H1 (cell line): ENCODE measurements at regions not wholly inside any gene's neighbourhood (a gene's known extent, or its start where the extent isn't known, plus 50 kb on each side); places are given as distances from the start of the nearest gene placed in this dataset.

Source experiments
- CTCF ChIA-PET: fragments of 300-600 bp; sonication (Branson Sonifier 250); formaldehyde crosslinking; loops from one replicate; lab custom pipeline; 2021; ENCODE audit not compliant: partially characterized antibody; lab: Charles Lee
- POLR2A ChIA-PET: fragments of 300-600 bp; sonication (Branson Sonifier 250); formaldehyde crosslinking; loops from one replicate; lab custom pipeline; 2021; ENCODE audit warnings: inconsistent platforms; ENCODE audit not compliant: partially characterized antibody; lab: Charles Lee
- DNase-seq, 2 experiments: peaks; one replicate each; pipeline versions ENCODE4 v3.0.0 to v3.0.0-alpha.2; 2010 to 2022; ENCODE audit warnings: low spot score in 2 of 2, low read depth in 1 of 2, mixed read lengths in 1 of 2
- FAIRE-seq: peaks from 2 replicates; lab custom pipeline; 2011; peaks lifted over from hg19 to GRCh38; lab: Jason Lieb, UNC
- H2AFZ ChIP-seq: 2 replicates; pipeline ENCODE4 v1.8.1; 2012; ENCODE audit warnings: low read length, inconsistent platforms
- H2AK5ac ChIP-seq: 2 replicates; pipeline ENCODE4 v1.6.1; 2013; ENCODE audit warnings: low read depth, low read length
- H2BK120ac ChIP-seq: replicated peaks from 2 replicates; pipeline ENCODE3; 2013; ENCODE audit warnings: low read depth, low read length, inconsistent platforms
- H2BK12ac ChIP-seq: 2 replicates; pipeline ENCODE4 v1.6.1; 2013; ENCODE audit warnings: low read depth, low read length
- H2BK15ac ChIP-seq: 2 replicates; pipeline ENCODE4 v1.6.1; 2013; ENCODE audit warnings: low read length
- H2BK20ac ChIP-seq: 2 replicates; pipeline ENCODE4 v1.6.1; 2013; ENCODE audit warnings: low read length
- H2BK5ac ChIP-seq: 2 replicates; pipeline ENCODE4 v1.6.1; 2013; ENCODE audit warnings: low read depth, low read length
- H3K14ac ChIP-seq: 2 replicates; pipeline ENCODE4 v1.6.1; 2013; ENCODE audit warnings: inconsistent platforms; ENCODE audit not compliant: insufficient read length
- H3K18ac ChIP-seq: 2 replicates; pipeline ENCODE4 v1.6.1; 2013; ENCODE audit warnings: low read length; ENCODE audit errors: extremely low read depth
- H3K23ac ChIP-seq: 2 replicates; pipeline ENCODE4 v1.6.1; 2013; ENCODE audit warnings: inconsistent platforms; ENCODE audit not compliant: insufficient read length
- H3K23me2 ChIP-seq: 2 replicates; pipeline ENCODE4 v1.6.1; 2013; ENCODE audit warnings: low read depth, low read length
- H3K27ac ChIP-seq: 2 replicates; pipeline ENCODE4 v1.6.1; 2011; ENCODE audit warnings: low read depth, low read length, inconsistent platforms
- H3K27me3 ChIP-seq, 4 experiments: replicated peaks in 1 of 4; 1 replicate in 1 of 4; 2 replicates in 3 of 4; pipeline versions ENCODE4 v1.6.1 to v1.8.1; 2011 to 2013; ENCODE audit warnings: low read length in 3 of 4, mild to moderate bottlenecking in 3 of 4, inconsistent platforms in 2 of 4, mixed read lengths in 2 of 4, moderate library complexity in 1 of 4; ENCODE audit not compliant: control insufficient read depth in 3 of 4, insufficient read depth in 3 of 4; ENCODE audit errors: extremely low read depth in 1 of 4
- H3K36me3 ChIP-seq, 4 experiments: 2 replicates each; pipeline versions ENCODE4 v1.6.1 to v1.8.1; 2011 to 2013; ENCODE audit warnings: mild to moderate bottlenecking in 4 of 4, low read length in 3 of 4, moderate library complexity in 2 of 4, control low read depth in 1 of 4, inconsistent platforms in 1 of 4; ENCODE audit not compliant: insufficient read depth in 4 of 4, control insufficient read depth in 2 of 4
- H3K4ac ChIP-seq: replicated peaks from 2 replicates; pipeline ENCODE3; 2013; ENCODE audit warnings: low read length, low read depth, mixed read lengths, inconsistent platforms; ENCODE audit not compliant: insufficient read length
- H3K4me1 ChIP-seq, 4 experiments: replicated peaks in 1 of 4; 1 replicate in 1 of 4; 2 replicates in 3 of 4; pipeline versions ENCODE4 v1.6.1 to v1.8.1; 2011 to 2013; ENCODE audit warnings: low read length in 3 of 4, inconsistent platforms in 2 of 4, mixed read lengths in 1 of 4; ENCODE audit not compliant: insufficient read depth in 4 of 4, control insufficient read depth in 3 of 4
- H3K4me2 ChIP-seq, 2 experiments: 2 replicates each; pipeline versions ENCODE4 v1.6.1 to v1.8.1; 2011 to 2013; ENCODE audit warnings: low read depth in 2 of 2, low read length in 2 of 2, control low read depth in 1 of 2, inconsistent platforms in 1 of 2, mild to moderate bottlenecking in 1 of 2; ENCODE audit not compliant: insufficient read depth in 1 of 2
- H3K4me3 ChIP-seq, 4 experiments: fragments of 200-600, 300-600 bp in 1 of 4; sonication (generic), shearing (Covaris generic), sonication (Bioruptor Twin) in 1 of 4; 2 replicates each; pipeline versions ENCODE4 v1.5.1 to v1.8.1; 2011 to 2016; ENCODE audit warnings: low read length in 4 of 4, low read depth in 3 of 4, control low read depth in 2 of 4, inconsistent platforms in 2 of 4, mild to moderate bottlenecking in 2 of 4, mixed read lengths in 1 of 4, moderate library complexity in 1 of 4; ENCODE audit not compliant: insufficient read depth in 2 of 4; ENCODE audit errors: extremely low read depth in 1 of 4
- H3K56ac ChIP-seq: replicated peaks from 2 replicates; pipeline ENCODE3; 2013; ENCODE audit warnings: low read depth, mild to moderate bottlenecking, mixed read lengths, low read length, inconsistent platforms; ENCODE audit not compliant: insufficient read length
- H3K79me1 ChIP-seq: 2 replicates; pipeline ENCODE4 v1.6.1; 2013; ENCODE audit warnings: low read depth, low read length, control low read depth
- H3K79me2 ChIP-seq, 2 experiments: 2 replicates each; pipeline versions ENCODE4 v1.6.1 to v1.8.1; 2012 to 2013; ENCODE audit warnings: low read length in 2 of 2, mild to moderate bottlenecking in 2 of 2, inconsistent platforms in 1 of 2; ENCODE audit not compliant: insufficient read depth in 2 of 2, control insufficient read depth in 1 of 2
- H3K9ac ChIP-seq, 4 experiments: replicated peaks in 1 of 4; 1 replicate in 1 of 4; 2 replicates in 3 of 4; pipeline versions ENCODE4 v1.6.1 to v1.8.1; 2011 to 2013; ENCODE audit warnings: low read depth in 3 of 4, low read length in 3 of 4, control low read depth in 2 of 4, mild to moderate bottlenecking in 2 of 4, moderate library complexity in 2 of 4, inconsistent platforms in 1 of 4; ENCODE audit errors: extremely low read depth in 1 of 4
- H3K9me3 ChIP-seq, 2 experiments: 2 replicates each; pipeline versions ENCODE4 v1.6.1 to v1.8.1; 2012 to 2013; ENCODE audit warnings: mild to moderate bottlenecking in 2 of 2, moderate library complexity in 2 of 2, control low read depth in 1 of 2, inconsistent platforms in 1 of 2, low read depth in 1 of 2, low read length in 1 of 2, mixed read lengths in 1 of 2; ENCODE audit not compliant: insufficient read depth in 2 of 2
- H4K20me1 ChIP-seq, 2 experiments: replicated peaks in 1 of 2; 2 replicates each; pipeline versions ENCODE3 to v1.8.1; 2011 to 2013; ENCODE audit warnings: inconsistent platforms in 2 of 2, low read length in 2 of 2, mild to moderate bottlenecking in 1 of 2; ENCODE audit not compliant: insufficient read depth in 2 of 2, control insufficient read depth in 1 of 2
- H4K5ac ChIP-seq: 2 replicates; pipeline ENCODE4 v1.6.1; 2013; ENCODE audit warnings: low read length, low read depth, mixed read lengths, inconsistent platforms; ENCODE audit not compliant: insufficient read length
- H4K8ac ChIP-seq: 2 replicates; pipeline ENCODE4 v1.8.0; 2013; ENCODE audit warnings: mild to moderate bottlenecking, moderate library complexity, low read length, inconsistent platforms; ENCODE audit not compliant: insufficient read depth; ENCODE audit errors: extremely low read depth
- H4K91ac ChIP-seq: replicated peaks from 2 replicates; pipeline ENCODE3; 2013; ENCODE audit warnings: low read length, mixed read lengths, inconsistent platforms; ENCODE audit not compliant: insufficient read length
- BRCA1 ChIP-seq: IDR thresholded peaks from 2 replicates; pipeline ENCODE4 v1.6.1; 2012; ENCODE audit warnings: low read depth, low read length, improper control_type of control experiment
- CHD1 ChIP-seq: IDR thresholded peaks from 2 replicates; pipeline ENCODE4 v1.6.1; 2012; ENCODE audit warnings: low read depth, low read length, improper control_type of control experiment
- GTF2F1 ChIP-seq: IDR thresholded peaks from 2 replicates; pipeline ENCODE4 v1.6.1; 2012; ENCODE audit warnings: low read depth, low read length, improper control_type of control experiment, borderline replicate concordance
- JUN ChIP-seq: IDR thresholded peaks from 2 replicates; pipeline ENCODE4 v1.6.1; 2011; ENCODE audit warnings: low read depth, mild to moderate bottlenecking, improper control_type of control experiment, low read length
- KDM5A ChIP-seq: fragments of 200-600 bp; IDR thresholded peaks from 2 replicates; pipeline ENCODE4 v1.7.1; 2012; ENCODE audit warnings: mild to moderate bottlenecking, low read length, inconsistent platforms, mixed read lengths
- MAFK ChIP-seq: IDR thresholded peaks from 2 replicates; pipeline ENCODE4 v1.6.1; 2012; ENCODE audit warnings: low read depth, mild to moderate bottlenecking, improper control_type of control experiment, low read length
- POLR2A ChIP-seq, 2 experiments: IDR thresholded peaks; 1 replicate in 1 of 2; 2 replicates in 1 of 2; pipeline ENCODE4 v1.6.1; 2011; ENCODE audit warnings: low read depth in 2 of 2, low read length in 2 of 2, mild to moderate bottlenecking in 2 of 2; ENCODE audit errors: control extremely low read depth in 1 of 2
- POU5F1 ChIP-seq: IDR thresholded peaks from 2 replicates; pipeline ENCODE4 v1.6.1; 2011; ENCODE audit warnings: low read depth, mild to moderate bottlenecking, low read length, moderate library complexity
- RXRA ChIP-seq: IDR thresholded peaks from 2 replicates; pipeline ENCODE4 v1.6.1; 2011; ENCODE audit warnings: low read depth, mild to moderate bottlenecking, low read length, moderate library complexity; ENCODE audit not compliant: insufficient read depth
- SIN3A ChIP-seq, 2 experiments: IDR thresholded peaks in 1 of 2; conservative IDR thresholded peaks in 1 of 2; 2 replicates each; pipeline ENCODE4 v1.6.1; 2011 to 2012; ENCODE audit warnings: low read length in 2 of 2, improper control_type of control experiment in 1 of 2, low read depth in 1 of 2, mild to moderate bottlenecking in 1 of 2
- SP2 ChIP-seq: IDR thresholded peaks from 2 replicates; pipeline ENCODE4 v1.6.1; 2012; ENCODE audit warnings: mild to moderate bottlenecking, low read length, inconsistent platforms
- SUZ12 ChIP-seq: fragments of 200-600 bp; sonication (generic); IDR thresholded peaks from 2 replicates; pipeline ENCODE4 v1.6.1; 2012; ENCODE audit warnings: mild to moderate bottlenecking, inconsistent platforms, low read length, moderate library complexity, mixed read lengths
- TCF12 ChIP-seq: IDR thresholded peaks from 2 replicates; pipeline ENCODE4 v1.6.1; 2011; ENCODE audit warnings: low read depth, mild to moderate bottlenecking, low read length
- TEAD4 ChIP-seq: IDR thresholded peaks from 2 replicates; pipeline ENCODE4 v1.6.1; 2012; ENCODE audit warnings: low read depth, low read length, inconsistent platforms, mixed read lengths
- WGBS, 2 experiments: shearing (Covaris generic) in 1 of 2; methylation state at CpG; one replicate each; pipeline versions ENCODE4 v1.1.6 to v1.1.7; 2013 to 2015; ENCODE audit warnings: low lambda C conversion rate in 2 of 2, mixed read lengths in 2 of 2, inconsistent platforms in 1 of 2, low coverage in 1 of 2, missing lambda C conversion rate in 1 of 2; ENCODE audit not compliant: insufficient replicate concordance in 2 of 2, insufficient coverage in 1 of 2, insufficient read length in 1 of 2; ENCODE audit errors: extremely low coverage in 1 of 2, missing lambda C conversion rate in 1 of 2; 5-methylcytosine and 5-hydroxymethylcytosine counted together
- TF ChIP-seq, protein P1 (sequence below): IDR thresholded peaks from 2 replicates; pipeline ENCODE4 v1.6.1; 2012; ENCODE audit warnings: inconsistent platforms

DNA sequence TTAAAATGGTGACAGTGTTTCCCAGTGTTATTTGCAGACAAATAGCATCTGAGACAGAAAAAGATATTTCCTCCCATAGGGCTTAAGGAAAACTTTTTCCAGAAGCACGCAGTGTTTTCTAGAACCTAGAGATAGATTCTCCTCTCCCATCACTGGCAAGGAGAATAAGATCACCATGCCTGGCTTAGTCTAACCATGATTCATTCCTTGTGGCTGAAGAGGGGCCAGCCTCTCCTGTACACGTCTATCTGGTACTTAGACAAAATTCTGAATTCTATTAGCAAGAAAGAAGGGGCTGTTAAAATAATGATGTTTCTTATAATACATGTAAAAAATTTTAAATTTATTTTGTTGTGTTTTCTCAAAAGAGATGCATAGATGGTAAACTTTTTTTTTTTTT is 296.1 kb upstream of the LDB2 start:
- no peak overlapping the region for H4K8ac ChIP-seq
- H3K4ac ChIP-seq: no peak overlapping the region
- H3K23ac ChIP-seq: no peak overlapping the region
- no peaks in the 10 kb centered on the region for H3K4me1 ChIP-seq
- WGBS, 2 experiments: 92% methylated on average over 2 of the region's 2 CpGs; no CpG with 5 or more reads in 1 of the 2 experiments
- H4K5ac ChIP-seq: no peak overlapping the region
- no peak for DNase-seq
- H4K20me1 ChIP-seq: no peaks in the 10 kb centered on the region
- no peak overlapping the region for H2AFZ ChIP-seq
- no peak overlapping the region for H3K56ac ChIP-seq
- no peaks in the 10 kb centered on the region for H3K36me3 ChIP-seq
- no peak overlapping the region for H2BK120ac ChIP-seq
- H4K91ac ChIP-seq: no peak overlapping the region
- H3K9ac ChIP-seq: no peak overlapping the region
- no peak overlapping the region for H3K4me3 ChIP-seq
- no peak overlapping the region for H3K14ac ChIP-seq
- H3K27ac ChIP-seq: no peak overlapping the region
- H3K9me3 ChIP-seq: 0 out of 4 replicates have a peak, but pooled peaks cover 0 to 6% of the 10 kb centered on the region in 2 experiments
- H2BK5ac ChIP-seq: no peak overlapping the region
- H3K18ac ChIP-seq: no peak overlapping the region
- no peak overlapping the region for H2BK20ac ChIP-seq
- H3K79me2 ChIP-seq: no peaks in the 10 kb centered on the region
- no peaks in the 10 kb centered on the region for H3K27me3 ChIP-seq
- ChIA-PET CTCF (no interaction called here), POLR2A (no interaction called here)
- H2BK12ac ChIP-seq: no peak overlapping the region
- H3K4me2 ChIP-seq: no peak overlapping the region
- H2BK15ac ChIP-seq: no peak overlapping the region
- FAIRE-seq: no peak
- H3K79me1 ChIP-seq: no peaks in the 10 kb centered on the region
- no peaks in the 10 kb centered on the region; the same call in 1 of the 2 replicates for H3K23me2 ChIP-seq
- no peak overlapping the region for H2AK5ac ChIP-seq
- TF ChIP-seq POLR2A (IDR thresholded peaks at IDR 0.05; ENCODE audit: control extremely low read depth in 1 of 2, low read depth in 2 of 2, low read length in 2 of 2): no peak
- TF ChIP-seq TCF12: no peak
- TF ChIP-seq POU5F1: no peak
- TF ChIP-seq BRCA1: no peak
- TF ChIP-seq SIN3A (conservative IDR thresholded peaks at IDR 0.05 in 1 of 2, IDR thresholded peaks at IDR 0.05 in 1 of 2; ENCODE audit: low read depth in 1 of 2, low read length in 2 of 2): no peak
- TF ChIP-seq RXRA: no peak
- no peak for TF ChIP-seq TEAD4
- no peak for TF ChIP-seq CHD1
- no peak for TF ChIP-seq GTF2F1
- TF ChIP-seq SUZ12: no peak
- TF ChIP-seq KDM5A: no peak
- no peak for TF ChIP-seq SP2
- no peak for TF ChIP-seq JUN
- TF ChIP-seq, protein P1, sequence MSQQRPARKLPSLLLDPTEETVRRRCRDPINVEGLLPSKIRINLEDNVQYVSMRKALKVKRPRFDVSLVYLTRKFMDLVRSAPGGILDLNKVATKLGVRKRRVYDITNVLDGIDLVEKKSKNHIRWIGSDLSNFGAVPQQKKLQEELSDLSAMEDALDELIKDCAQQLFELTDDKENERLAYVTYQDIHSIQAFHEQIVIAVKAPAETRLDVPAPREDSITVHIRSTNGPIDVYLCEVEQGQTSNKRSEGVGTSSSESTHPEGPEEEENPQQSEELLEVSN: no peak
- TF ChIP-seq MAFK: no peak
